IPS-20b (cell line): ENCODE measurements at regions not wholly inside any gene's neighbourhood (a gene's known extent, or its start where the extent isn't known, plus 50 kb on each side); places are given as distances from the start of the nearest gene placed in this dataset.

ENCODE experiments used
- H3K27ac ChIP-seq: one replicate; pipeline ENCODE4 v1.5.1; 2013; ENCODE audit warnings: low read length
- H3K27me3 ChIP-seq: 2 replicates; pipeline ENCODE4 v1.6.1; 2013; ENCODE audit warnings: mild to moderate bottlenecking, low read length, inconsistent platforms; ENCODE audit not compliant: insufficient read depth
- H3K36me3 ChIP-seq: 2 replicates; pipeline ENCODE4 v1.6.1; 2013; ENCODE audit warnings: low read depth, mild to moderate bottlenecking, inconsistent platforms, low read length, moderate library complexity; ENCODE audit not compliant: insufficient read depth
- H3K4me1 ChIP-seq: 2 replicates; pipeline ENCODE4 v1.6.1; 2013; ENCODE audit warnings: mild to moderate bottlenecking, control low read depth, inconsistent platforms, low read length, moderate library complexity; ENCODE audit not compliant: insufficient read depth
- H3K4me3 ChIP-seq: 2 replicates; pipeline ENCODE4 v1.5.1; 2013; ENCODE audit warnings: mild to moderate bottlenecking, low read length, inconsistent platforms
- H3K9ac ChIP-seq: 2 replicates; pipeline ENCODE4 v1.6.1; 2013; ENCODE audit warnings: low read depth, mild to moderate bottlenecking, inconsistent platforms, low read length, moderate library complexity
- H3K9me3 ChIP-seq: 2 replicates; pipeline ENCODE4 v1.6.1; 2013; ENCODE audit warnings: mild to moderate bottlenecking, low read depth, low read length, inconsistent platforms; ENCODE audit not compliant: insufficient read depth

DNA sequence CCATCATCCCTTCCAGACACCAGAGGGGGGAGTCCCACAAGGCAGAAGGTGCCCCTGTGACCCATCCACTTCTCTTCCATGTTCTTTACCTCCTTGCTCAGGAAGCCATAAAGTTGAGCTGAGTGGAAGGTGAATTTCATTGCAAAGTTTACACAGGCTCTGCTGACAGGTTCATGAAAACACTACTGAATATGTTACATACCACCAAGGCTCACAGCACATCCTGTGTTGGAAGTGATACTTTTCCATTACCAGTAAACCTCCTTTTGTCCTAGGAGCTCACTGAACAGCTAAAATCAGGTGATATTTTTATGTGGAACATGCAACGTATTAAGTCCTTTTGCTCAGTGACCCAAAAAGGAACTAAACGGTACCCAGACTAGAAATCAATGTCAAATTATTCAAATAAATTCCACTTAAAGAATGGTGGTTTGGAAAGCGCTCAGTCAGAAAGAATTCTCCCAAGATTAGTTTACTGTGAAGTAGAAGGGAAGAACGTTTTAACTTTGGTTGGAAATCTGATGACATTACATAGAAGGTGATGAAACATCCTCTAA, 196.2 kb upstream of the NUDT4 start:
- Histone ChIP-seq H3K27me3 (no peaks in the 10 kb centered on the region), H3K9ac (no peak overlapping the region), H3K36me3 (no peaks in the 10 kb centered on the region), H3K4me1 (no peaks in the 10 kb centered on the region), H3K27ac (no peak overlapping the region), H3K9me3 (peaks cover 9% of the 10 kb centered on the region; the same call in 1 of the 2 replicates), H3K4me3 (no peak overlapping the region)

DNA sequence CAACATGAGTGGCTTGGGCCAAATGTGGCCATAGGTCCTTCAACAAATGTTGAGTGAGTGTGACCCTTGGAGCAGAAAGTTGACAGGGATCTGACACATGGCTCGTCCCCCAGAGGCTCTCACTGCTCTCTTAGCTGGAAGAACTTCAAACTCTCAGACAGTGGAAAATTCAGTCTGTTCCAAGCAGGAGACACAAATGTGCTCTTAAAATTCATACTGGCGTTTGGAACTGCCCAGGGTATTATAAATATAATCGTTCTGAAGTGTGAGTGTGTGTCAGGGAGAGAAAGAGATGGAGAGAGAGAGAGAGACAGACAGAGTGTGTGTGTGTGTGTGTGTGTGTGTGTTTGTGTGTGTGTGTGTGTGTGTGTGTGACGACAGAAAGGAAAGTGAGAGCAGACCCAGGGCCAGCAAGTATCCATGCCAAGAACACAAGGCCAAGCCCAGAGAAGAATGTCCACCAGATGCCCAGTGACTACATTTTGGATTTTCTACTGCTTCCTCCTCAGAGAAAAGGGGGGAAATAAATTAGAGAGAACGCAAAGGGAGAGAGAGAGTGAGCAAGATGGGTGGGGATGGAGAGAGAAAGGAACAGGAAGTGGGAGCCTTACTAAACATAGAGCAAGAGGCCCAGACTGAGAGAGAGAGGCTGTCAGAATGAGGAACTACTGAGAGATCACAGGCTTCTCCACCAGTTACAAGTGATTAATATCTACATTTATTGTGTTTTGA, 193.6 kb upstream of the NUDT4 start:
- Histone ChIP-seq H3K27ac (no peak overlapping the region), H3K4me1 (no peaks in the 10 kb centered on the region), H3K4me3 (no peak overlapping the region), H3K9me3 (no peaks in the 10 kb centered on the region), H3K27me3 (no peaks in the 10 kb centered on the region), H3K36me3 (no peaks in the 10 kb centered on the region), H3K9ac (no peak overlapping the region)

DNA sequence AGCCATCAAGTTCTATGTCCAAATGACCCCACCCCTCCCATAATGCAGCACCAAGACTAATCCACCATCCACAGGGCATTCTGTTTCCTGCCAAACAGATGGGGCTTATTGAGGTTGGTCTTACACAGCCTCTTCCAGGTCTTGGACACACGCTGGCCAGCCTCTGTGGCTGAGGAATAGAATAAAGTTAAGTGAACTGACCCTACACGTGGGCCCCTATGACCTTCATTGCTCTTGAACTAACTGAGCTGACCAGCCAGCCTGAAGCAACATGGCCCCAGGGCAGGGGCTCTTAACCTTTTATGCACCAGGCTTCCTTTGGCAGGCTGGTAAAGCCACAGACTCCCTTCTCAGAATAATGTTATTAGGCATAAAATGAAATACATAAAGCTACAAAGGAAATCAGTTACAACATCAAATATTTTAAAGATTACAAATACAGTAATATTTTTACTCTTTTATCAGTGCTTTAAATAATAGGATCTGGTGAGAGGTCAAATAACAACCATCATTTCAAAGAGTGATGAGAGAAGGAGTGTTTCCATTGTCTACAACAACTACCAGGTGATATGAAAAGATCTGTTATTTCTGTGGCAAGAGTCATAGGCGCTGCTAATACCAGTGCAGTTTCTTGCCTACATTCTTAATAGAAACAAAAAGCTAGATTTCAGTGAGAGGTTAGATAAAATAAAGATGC, 192.9 kb upstream of the NUDT4 start:
- no peaks in the 10 kb centered on the region for H3K36me3 ChIP-seq
- no peaks in the 10 kb centered on the region for H3K4me1 ChIP-seq
- H3K9me3 ChIP-seq = no peaks in the 10 kb centered on the region
- H3K27me3 ChIP-seq = no peaks in the 10 kb centered on the region
- H3K9ac ChIP-seq = no peak overlapping the region
- H3K4me3 ChIP-seq = no peak overlapping the region
- H3K27ac ChIP-seq = no peak overlapping the region

DNA sequence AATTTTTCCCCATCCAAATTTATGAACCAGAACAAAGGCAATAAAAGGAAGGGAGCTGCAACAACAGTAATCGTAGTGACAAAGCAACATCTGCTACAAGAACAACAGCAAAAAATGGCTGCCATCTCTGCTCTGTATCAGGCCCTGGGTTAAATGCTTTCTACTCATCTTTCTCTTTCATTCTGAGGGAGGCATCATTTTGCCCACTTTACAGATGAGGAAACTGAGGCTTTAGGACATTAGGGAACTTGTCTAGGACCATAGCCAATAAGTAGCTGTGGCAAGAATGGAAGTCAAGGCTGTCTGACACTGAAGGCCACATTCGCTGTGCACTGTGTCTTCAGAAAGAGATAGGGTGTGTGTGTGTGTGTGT, 192.4 kb upstream of the NUDT4 start:
- no peak overlapping the region for H3K27ac ChIP-seq
- H3K36me3 ChIP-seq = no peaks in the 10 kb centered on the region
- H3K4me3 ChIP-seq = no peak overlapping the region
- H3K27me3 ChIP-seq = no peaks in the 10 kb centered on the region
- H3K9me3 ChIP-seq = no peaks in the 10 kb centered on the region
- H3K4me1 ChIP-seq = no peaks in the 10 kb centered on the region
- no peak overlapping the region for H3K9ac ChIP-seq

DNA sequence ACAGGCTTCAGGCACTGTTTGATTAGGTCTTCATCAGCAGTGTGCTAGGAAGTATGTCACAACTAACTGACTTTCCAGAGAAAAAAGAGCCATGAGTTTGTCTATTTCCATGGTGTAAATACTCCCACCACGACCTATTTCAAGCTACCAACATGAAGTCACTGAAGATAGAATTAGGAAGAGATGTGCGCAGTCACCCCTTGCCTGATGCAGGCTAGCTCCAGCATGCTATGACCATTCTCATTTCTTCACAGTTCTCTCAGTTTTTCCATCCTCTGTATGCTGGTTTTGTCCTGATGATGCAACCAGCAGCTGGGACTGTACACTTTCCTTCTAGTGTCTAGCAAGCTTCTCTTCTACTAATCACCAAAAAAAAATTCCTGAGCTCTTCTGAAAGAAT, 191.6 kb upstream of the NUDT4 start:
- no peak overlapping the region for H3K9ac ChIP-seq
- no peaks in the 10 kb centered on the region for H3K4me1 ChIP-seq
- no peaks in the 10 kb centered on the region for H3K27me3 ChIP-seq
- no peak overlapping the region for H3K27ac ChIP-seq
- no peaks in the 10 kb centered on the region for H3K36me3 ChIP-seq
- no peak overlapping the region for H3K4me3 ChIP-seq
- no peaks in the 10 kb centered on the region for H3K9me3 ChIP-seq

DNA sequence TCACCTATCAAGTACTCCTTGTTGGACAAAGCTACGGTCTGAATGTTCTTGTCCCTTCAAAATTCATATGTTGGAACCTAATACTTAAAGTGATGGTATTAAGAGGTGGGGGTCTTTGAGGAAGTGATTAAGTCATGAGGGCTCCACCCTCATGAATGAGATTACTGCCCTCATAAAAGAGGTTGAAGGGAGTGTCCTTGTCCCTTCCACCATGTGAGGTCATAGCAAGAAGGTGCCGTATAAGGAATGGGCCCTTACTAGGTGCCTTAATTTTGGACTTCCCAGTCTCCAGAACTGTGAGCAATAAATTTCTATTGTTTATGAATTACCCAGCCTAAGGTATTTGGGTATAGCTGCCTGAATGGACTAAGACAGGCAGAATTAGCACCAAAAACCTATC, 191.1 kb upstream of the NUDT4 start:
- no peaks in the 10 kb centered on the region for H3K27me3 ChIP-seq
- no peak overlapping the region for H3K9ac ChIP-seq
- H3K27ac ChIP-seq = no peak overlapping the region
- H3K9me3 ChIP-seq = no peaks in the 10 kb centered on the region
- H3K36me3 ChIP-seq = no peaks in the 10 kb centered on the region
- no peak overlapping the region for H3K4me3 ChIP-seq
- no peaks in the 10 kb centered on the region for H3K4me1 ChIP-seq

DNA sequence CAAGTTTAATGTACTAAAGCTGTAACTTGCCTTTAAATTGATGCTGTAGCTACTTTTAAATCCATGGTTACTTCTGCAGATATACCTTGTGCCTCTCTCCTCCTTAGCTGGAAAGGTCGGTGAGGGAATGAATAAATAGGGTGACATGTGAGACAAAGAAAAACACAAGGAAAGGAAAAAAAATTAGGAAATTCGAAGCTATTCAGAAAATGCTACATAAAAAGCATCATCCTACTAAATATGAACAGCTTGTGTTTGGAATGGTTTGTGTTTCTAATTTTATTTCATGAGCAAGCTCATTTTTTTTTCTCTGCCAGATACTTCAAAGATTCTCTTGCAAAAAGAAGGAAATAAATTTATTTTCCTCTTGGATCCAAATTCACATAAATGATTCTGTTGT, 186.3 kb upstream of the NUDT4 start:
- no peak overlapping the region for H3K27ac ChIP-seq
- no peaks in the 10 kb centered on the region; the same call in 1 of the 2 replicates for H3K9me3 ChIP-seq
- H3K36me3 ChIP-seq = no peaks in the 10 kb centered on the region
- no peak overlapping the region for H3K9ac ChIP-seq
- H3K27me3 ChIP-seq = no peaks in the 10 kb centered on the region
- no peaks in the 10 kb centered on the region for H3K4me1 ChIP-seq
- no peak overlapping the region for H3K4me3 ChIP-seq

DNA sequence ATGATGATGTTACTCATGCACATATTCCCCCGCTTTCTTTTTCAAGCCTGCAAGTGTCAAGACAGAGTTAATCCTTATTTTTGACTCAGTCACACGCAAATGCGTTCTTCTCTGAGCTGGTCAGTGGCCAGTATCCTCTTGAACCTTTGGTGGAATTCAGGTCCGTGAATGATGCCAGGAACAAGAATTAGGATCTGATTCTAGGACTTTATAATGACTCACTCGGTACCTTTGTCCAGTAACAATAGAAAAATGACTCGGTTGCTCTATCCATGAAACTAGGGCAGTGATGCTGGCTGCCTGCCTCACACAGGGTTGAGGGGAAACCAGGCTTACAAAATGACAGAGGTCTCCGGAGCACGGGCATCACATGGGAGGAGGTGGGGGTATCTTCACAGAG, 185.8 kb upstream of the NUDT4 start:
- no peak overlapping the region for H3K27ac ChIP-seq
- H3K36me3 ChIP-seq = no peaks in the 10 kb centered on the region
- no peaks in the 10 kb centered on the region for H3K4me1 ChIP-seq
- no peaks in the 10 kb centered on the region; the same call in 1 of the 2 replicates for H3K9me3 ChIP-seq
- no peaks in the 10 kb centered on the region for H3K27me3 ChIP-seq
- H3K4me3 ChIP-seq = no peak overlapping the region
- no peak overlapping the region for H3K9ac ChIP-seq

DNA sequence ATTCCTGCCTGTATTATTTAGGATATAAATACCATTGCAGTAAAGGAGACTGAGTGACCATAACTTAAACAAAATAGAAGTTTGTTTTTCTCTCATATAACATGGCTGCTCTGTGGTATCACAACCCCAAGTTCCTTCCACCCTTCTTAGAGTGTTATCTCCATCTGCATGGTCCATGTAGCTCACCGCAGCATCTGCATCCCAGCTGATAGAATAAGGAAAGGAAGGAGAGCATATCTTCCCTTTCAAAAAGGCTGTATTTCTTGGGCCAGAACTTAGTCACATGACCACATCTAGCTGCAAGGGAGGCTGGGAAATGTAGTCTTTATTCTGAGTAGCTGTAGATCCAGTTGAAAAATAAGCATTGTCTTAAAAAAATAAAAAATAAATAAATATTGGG, 184.8 kb upstream of the NUDT4 start:
- Histone ChIP-seq H3K4me1 (no peaks in the 10 kb centered on the region), H3K4me3 (no peak overlapping the region), H3K36me3 (no peaks in the 10 kb centered on the region), H3K27ac (no peak overlapping the region), H3K9me3 (no peaks in the 10 kb centered on the region; the same call in 1 of the 2 replicates), H3K9ac (no peak overlapping the region), H3K27me3 (no peaks in the 10 kb centered on the region)

DNA sequence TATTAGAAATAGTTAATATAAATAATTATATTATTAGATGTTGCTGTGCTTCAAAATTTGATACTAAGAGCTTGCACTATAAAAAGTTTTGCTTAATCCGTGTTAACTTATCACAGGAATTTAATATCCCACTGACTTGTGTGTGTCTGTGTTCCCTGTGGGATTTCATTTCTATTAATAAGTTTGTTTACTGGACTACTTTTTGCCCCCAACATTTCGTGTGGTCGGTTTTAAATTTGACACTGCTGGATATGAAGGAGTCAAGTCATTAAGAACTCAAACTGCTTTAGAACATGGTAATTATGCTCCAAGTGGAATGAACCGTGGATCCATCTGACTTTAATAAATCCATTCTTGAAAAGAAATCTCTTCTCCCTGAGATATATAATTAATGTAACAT, 182.2 kb upstream of the NUDT4 start:
- Histone ChIP-seq H3K9ac (no peak overlapping the region), H3K4me1 (no peaks in the 10 kb centered on the region), H3K36me3 (no peaks in the 10 kb centered on the region), H3K4me3 (no peak overlapping the region), H3K27ac (no peak overlapping the region), H3K9me3 (no peaks in the 10 kb centered on the region; the same call in 1 of the 2 replicates), H3K27me3 (no peaks in the 10 kb centered on the region)

DNA sequence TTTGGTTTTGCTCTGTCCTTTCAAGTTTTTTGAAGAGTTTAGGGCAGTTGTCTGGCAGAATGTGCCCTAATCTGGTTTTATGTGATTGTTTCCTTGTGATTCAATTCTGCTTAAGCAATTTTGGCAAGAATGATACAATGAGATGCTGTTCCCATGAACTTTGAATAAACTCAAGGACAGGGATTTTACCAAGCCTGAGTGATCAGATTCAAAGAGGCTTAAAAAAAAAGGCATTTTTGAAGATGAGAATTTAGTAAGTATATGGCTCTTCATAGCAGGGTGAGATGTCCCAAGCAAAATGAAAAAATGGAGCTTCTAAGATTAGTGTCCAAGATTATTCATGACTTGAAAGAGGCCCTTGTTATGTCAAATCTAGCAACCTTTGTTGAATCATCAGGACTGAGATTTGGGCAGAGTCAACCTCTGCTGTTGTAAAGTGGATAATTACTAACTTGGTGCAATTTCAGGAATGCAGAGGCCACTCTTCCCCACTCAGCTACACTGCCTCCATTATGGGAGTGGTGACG, 180.6 kb upstream of the NUDT4 start:
- H3K9me3 ChIP-seq = no peaks in the 10 kb centered on the region; the same call in 1 of the 2 replicates
- H3K9ac ChIP-seq = no peak overlapping the region
- no peak overlapping the region for H3K4me3 ChIP-seq
- no peaks in the 10 kb centered on the region for H3K27me3 ChIP-seq
- H3K36me3 ChIP-seq = no peaks in the 10 kb centered on the region
- H3K27ac ChIP-seq = no peak overlapping the region
- no peaks in the 10 kb centered on the region for H3K4me1 ChIP-seq

DNA sequence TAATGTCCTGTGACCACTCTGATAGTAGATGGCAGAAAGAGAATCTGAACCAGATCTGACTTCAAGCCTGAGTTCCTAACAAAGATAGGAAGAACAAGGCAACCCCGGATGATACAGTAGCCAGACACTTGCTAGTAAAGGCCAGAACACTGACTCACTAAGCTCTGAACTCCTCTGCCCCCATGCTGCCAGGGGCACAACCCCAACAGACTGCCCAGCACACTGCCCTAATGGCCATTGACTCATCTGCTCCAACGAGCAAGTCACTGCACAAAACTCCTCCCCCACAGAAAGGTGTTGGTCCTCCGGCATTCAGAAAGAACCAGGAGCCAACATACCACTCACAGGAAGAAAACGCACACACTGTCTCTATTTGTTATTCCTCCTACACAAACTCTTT, 179.6 kb upstream of the NUDT4 start:
- Histone ChIP-seq H3K9ac (no peak overlapping the region), H3K27me3 (no peaks in the 10 kb centered on the region), H3K4me3 (no peak overlapping the region), H3K36me3 (no peaks in the 10 kb centered on the region), H3K4me1 (no peaks in the 10 kb centered on the region), H3K27ac (no peak overlapping the region), H3K9me3 (no peaks in the 10 kb centered on the region)
